ENCODE measurements at regions not wholly inside any gene's neighbourhood (a gene's known extent, or its start where the extent isn't known, plus 50 kb on each side); places are given as distances from the start of the nearest gene placed in this dataset.
A peak's percentile ranks its signal among the peaks of the same experiment; 100 is the strongest.

DNA sequence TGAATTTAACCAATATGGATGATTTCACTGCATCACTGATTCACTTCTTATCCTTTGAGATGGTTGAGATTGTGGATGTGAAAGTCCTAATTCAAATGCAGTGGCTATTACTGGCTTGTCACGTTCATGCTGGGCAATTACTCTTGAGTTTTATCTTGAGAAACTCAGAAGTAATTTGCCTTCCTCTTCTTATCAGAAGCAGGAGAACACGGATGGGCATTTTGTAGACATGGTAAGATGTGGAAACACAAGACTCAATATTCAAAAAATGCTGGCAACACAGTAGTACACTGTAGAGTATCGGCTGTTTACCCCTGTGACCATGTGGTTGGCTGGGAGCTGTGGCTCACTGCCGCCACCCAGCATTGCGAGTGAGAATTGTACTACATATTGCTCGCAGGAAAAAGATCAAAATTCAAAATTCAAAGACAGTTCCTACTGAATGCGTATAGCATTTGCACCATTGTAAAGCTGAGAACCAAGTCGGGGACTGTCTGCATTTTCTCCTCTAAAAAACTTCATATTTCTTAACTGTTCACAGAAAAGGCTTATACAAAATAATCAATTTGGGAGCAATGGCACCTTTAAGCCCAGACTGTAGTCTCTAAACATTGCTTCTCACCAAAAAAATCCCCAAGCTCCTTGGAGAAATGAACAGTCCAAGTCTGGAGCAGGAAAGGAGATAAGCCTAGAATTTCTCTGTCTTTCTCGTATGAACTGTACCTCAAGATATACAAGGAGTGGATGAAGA lies 61.9 kb upstream of the ELOVL5 start:
- TF ChIP-seq, protein P1, sequence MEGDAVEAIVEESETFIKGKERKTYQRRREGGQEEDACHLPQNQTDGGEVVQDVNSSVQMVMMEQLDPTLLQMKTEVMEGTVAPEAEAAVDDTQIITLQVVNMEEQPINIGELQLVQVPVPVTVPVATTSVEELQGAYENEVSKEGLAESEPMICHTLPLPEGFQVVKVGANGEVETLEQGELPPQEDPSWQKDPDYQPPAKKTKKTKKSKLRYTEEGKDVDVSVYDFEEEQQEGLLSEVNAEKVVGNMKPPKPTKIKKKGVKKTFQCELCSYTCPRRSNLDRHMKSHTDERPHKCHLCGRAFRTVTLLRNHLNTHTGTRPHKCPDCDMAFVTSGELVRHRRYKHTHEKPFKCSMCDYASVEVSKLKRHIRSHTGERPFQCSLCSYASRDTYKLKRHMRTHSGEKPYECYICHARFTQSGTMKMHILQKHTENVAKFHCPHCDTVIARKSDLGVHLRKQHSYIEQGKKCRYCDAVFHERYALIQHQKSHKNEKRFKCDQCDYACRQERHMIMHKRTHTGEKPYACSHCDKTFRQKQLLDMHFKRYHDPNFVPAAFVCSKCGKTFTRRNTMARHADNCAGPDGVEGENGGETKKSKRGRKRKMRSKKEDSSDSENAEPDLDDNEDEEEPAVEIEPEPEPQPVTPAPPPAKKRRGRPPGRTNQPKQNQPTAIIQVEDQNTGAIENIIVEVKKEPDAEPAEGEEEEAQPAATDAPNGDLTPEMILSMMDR (conservative IDR thresholded peaks at IDR 0.05) = peak; percentile 79
- Histone ChIP-seq H3K36me3 (ENCODE audit: control insufficient read depth, insufficient read depth, low read length) (no peaks in the 10 kb centered on the region), H3K27ac (ENCODE audit: low read depth, low read length) (no peak overlapping the region), H3K27me3 (ENCODE audit: control insufficient read depth, insufficient read depth, low read length, poor library complexity, severe bottlenecking) (no peaks in the 10 kb centered on the region), H3K4me1 (ENCODE audit: control insufficient read depth, insufficient read depth, low read length) (peaks cover 6% of the 10 kb centered on the region), H3K4me3 (ENCODE audit: low read length) (no peak overlapping the region), H3K9ac (ENCODE audit: extremely low read depth, low read length, poor library complexity, severe bottlenecking) (no peak overlapping the region), H3K9me3 (ENCODE audit: control insufficient read depth, low read length) (peaks cover 8% of the 10 kb centered on the region)
- H3K36me3 Mint-ChIP-seq (ENCODE audit: low read depth) = no peaks in the 10 kb centered on the region
- 76 to 91% methylated on average over 5 to 9 of the region's 9 CpGs for WGBS, 2 experiments (ENCODE audit: insufficient coverage in 1 of 2, insufficient read length in 1 of 2)
- no peak overlapping the region for H3K4me3 Mint-ChIP-seq
- peaks cover 2% of the 10 kb centered on the region for H3K27me3 Mint-ChIP-seq (ENCODE audit: insufficient read depth)
- H3K27ac Mint-ChIP-seq = no peak overlapping the region
- peaks cover 15% of the 10 kb centered on the region for H3K4me1 Mint-ChIP-seq
- DNase-seq = peak; percentile 68
- H3K9me3 Mint-ChIP-seq = no peaks in the 10 kb centered on the region

DNA sequence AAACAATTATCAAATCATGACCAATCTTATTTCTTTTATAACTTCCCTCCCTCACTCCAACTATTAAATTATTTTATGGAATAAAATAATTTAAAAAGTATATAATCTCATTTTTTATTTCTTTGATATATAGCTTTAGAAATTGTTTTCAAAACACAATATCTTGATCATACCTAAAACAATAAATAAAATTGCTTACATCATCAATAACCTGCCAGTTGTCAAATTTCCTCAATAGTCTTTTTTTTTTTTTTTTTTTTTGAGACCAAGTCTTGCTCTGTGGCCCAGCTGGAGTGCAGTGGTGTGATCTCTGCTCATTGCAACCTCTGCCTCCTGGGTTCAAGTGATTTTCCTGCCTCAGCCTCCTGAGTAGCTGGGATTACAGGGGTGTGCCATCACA lies 60.1 kb upstream of the ELOVL5 start:
- Mint-ChIP-seq H3K4me3 (no peak overlapping the region), H3K27ac (no peak overlapping the region), H3K4me1 (peaks cover 15% of the 10 kb centered on the region), H3K9me3 (peaks cover 3% of the 10 kb centered on the region), H3K36me3 (ENCODE audit: low read depth) (no peaks in the 10 kb centered on the region), H3K27me3 (ENCODE audit: insufficient read depth) (peaks cover 3% of the 10 kb centered on the region)
- DNase-seq = no peak
- no peak overlapping the region for H3K9ac ChIP-seq (ENCODE audit: extremely low read depth, low read length, poor library complexity, severe bottlenecking)
- H3K36me3 ChIP-seq (ENCODE audit: control insufficient read depth, insufficient read depth, low read length) = no peaks in the 10 kb centered on the region
- TF ChIP-seq, protein P1 (conservative IDR thresholded peaks at IDR 0.05) = no peak
- peaks cover 8% of the 10 kb centered on the region for H3K9me3 ChIP-seq (ENCODE audit: control insufficient read depth, low read length)
- H3K4me1 ChIP-seq (ENCODE audit: control insufficient read depth, insufficient read depth, low read length) = peaks cover 6% of the 10 kb centered on the region
- no peaks in the 10 kb centered on the region for H3K27me3 ChIP-seq (ENCODE audit: control insufficient read depth, insufficient read depth, low read length, poor library complexity, severe bottlenecking)
- H3K27ac ChIP-seq (ENCODE audit: low read depth, low read length) = no peak overlapping the region
- H3K4me3 ChIP-seq (ENCODE audit: low read length) = no peak overlapping the region

DNA sequence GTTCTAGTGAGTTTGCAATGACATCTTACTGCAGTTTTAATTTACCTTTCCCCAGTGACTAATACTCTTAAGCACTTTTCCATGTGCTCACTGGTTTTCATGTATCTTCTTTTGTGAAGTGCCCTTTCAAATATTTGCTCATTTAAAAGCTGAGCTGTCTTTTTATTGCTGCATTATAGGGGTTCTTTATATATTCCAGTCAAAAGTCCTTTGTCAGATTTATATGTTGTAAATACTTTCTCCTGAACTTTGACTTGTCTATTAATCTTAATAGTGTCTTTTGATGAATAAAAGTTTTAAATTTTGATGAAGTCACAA lies 50.2 kb upstream of the ELOVL5 start:
- Histone ChIP-seq H3K36me3 (ENCODE audit: control insufficient read depth, insufficient read depth, low read length) (no peaks in the 10 kb centered on the region), H3K4me3 (ENCODE audit: low read length) (no peak overlapping the region), H3K9me3 (ENCODE audit: control insufficient read depth, low read length) (no peaks in the 10 kb centered on the region), H3K9ac (ENCODE audit: extremely low read depth, low read length, poor library complexity, severe bottlenecking) (no peak overlapping the region), H3K27me3 (ENCODE audit: control insufficient read depth, insufficient read depth, low read length, poor library complexity, severe bottlenecking) (no peaks in the 10 kb centered on the region), H3K4me1 (ENCODE audit: control insufficient read depth, insufficient read depth, low read length) (no peaks in the 10 kb centered on the region), H3K27ac (ENCODE audit: low read depth, low read length) (no peak overlapping the region)
- Mint-ChIP-seq H3K4me3 (no peak overlapping the region), H3K9me3 (no peaks in the 10 kb centered on the region), H3K27me3 (ENCODE audit: insufficient read depth) (peaks cover 4% of the 10 kb centered on the region), H3K27ac (no peak overlapping the region), H3K36me3 (ENCODE audit: low read depth) (no peaks in the 10 kb centered on the region), H3K4me1 (no peaks in the 10 kb centered on the region)
- TF ChIP-seq, protein P1 (conservative IDR thresholded peaks at IDR 0.05) = no peak
- no peak for DNase-seq

All from endodermal cell (in vitro differentiated cells).